Stromal cell of bone marrow (primary cell): ENCODE measurements at regions not wholly inside any gene's neighbourhood (a gene's known extent, or its start where the extent isn't known, plus 50 kb on each side); places are given as distances from the start of the nearest gene placed in this dataset.
"Not testable (repeated sequence)": the region's sequence is repeated elsewhere in the genome, so short reads cannot be mapped to it uniquely, and the experiment has no call there.

Source experiments
- DNase-seq: peaks from one replicate; pipeline ENCODE4 v3.0.0-alpha.2; 2012; ENCODE audit warnings: low read depth

GRCh38 chr1:199529324-199529723, 498.2 kb upstream of the NR5A2 start:
- no peak for DNase-seq

GRCh38 chr1:199533361-199533760, 494.1 kb upstream of the NR5A2 start:
- not testable (repeated sequence) for DNase-seq

DNA sequence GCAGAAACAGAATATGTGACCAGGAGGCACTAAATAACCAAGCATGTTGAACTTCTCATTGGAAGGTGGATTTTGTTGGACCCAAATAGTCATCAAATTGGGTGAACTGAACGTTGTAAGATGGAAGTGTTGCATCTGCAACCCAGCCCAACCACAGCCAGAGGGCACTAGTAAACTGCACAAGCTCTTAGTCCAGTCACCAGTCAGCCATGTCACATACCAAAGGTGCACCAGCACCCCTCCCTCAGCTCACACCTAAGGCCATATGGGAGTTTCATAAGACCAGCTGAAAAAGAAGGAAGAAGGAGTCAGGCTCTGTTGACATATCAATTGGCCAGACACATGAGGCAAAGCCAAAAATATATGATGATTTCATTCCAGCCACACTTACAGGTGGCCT, 481.7 kb upstream of the NR5A2 start:
- no peak for DNase-seq

GRCh38 chr1:199546323-199546722, 481.2 kb upstream of the NR5A2 start:
- no peak for DNase-seq

DNA sequence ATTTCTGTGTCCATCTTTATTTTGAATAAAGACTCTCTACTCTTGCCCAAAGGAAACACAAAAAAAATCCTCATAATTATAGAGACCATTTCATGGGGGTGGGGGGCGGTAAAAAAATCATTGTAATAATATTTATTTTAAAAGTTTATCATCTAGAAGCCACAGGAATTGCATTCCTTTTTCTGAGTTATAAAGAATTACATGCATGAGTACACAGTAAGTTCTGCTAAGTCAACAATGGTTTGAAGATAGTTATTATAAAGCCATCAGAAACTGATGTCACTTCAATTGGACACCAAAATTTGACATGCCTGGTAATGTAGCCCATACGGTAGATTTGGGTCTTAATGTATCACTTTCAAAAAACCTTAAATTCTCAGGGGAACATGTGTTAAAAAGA, 478.1 kb upstream of the NR5A2 start:
- no peak for DNase-seq

DNA sequence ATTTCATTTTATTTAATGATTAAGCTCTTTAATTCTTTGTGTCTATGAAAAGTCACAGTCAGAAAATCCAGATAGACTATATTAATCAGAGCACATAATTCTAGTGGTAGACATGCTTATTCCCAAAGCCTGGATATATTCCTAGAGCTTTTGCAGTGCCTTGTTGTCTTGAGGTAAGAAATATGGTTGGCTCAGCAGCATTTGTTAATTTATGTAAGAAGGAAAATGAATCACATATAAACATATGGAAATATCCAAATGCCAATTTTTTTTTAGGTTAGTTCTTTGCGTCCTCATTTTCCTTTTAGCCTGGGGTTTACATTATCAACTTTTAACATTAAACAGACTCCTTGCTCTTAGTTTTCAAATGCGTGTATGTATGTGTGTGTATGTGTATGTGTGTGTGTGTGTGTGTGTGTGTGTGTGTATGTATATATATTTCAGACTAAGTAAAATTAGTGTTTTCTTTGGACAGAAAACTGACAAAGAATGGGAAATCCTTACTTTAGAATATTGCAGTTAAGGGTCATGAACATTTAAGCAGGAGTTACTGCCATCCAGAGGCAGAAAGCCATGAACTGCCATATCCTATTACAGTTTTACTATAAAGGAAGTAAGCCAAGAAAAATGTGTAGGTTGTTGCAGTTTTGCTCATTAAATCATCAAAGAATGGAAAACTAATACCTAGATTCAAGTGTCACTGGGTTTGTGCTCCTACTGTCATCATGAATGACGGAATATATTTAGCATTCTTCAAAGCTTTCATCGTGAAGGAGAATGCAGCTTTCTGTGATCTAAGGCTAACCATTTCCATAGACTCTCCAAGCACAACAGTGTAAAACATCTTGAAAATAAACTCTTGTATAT, 477.1 kb upstream of the NR5A2 start:
- no peak for DNase-seq

DNA sequence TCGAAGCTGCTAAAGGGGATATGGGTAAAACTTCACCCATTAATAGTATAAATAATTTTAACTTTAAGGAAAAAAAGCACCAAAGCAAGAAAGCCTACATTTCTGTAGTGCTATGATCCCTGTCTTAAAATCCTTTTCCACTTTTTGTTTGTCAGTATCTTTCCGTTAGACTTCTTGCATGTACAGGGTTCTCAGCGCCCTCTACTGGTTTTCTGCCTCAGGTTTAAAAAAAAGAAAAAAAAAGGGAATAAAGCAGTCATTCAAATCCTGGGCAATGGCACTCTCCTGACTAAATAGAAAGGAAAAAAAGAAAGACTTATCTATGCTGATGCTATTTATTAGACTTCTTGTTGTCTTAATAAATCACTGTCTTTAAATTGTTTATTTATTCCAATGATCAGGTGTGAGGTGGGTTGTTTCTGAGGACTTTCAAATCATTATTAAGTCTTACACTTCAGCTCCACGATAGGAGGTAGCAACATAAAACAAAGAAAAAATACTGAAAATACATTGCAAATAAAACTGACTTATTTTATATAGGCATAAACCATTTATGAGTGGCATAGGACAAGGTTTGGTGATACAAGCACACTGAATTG, 475.4 kb upstream of the NR5A2 start:
- peak; percentile 33 for DNase-seq

GRCh38 chr1:199553104-199553503, 474.4 kb upstream of the NR5A2 start:
- DNase-seq = no peak

DNA sequence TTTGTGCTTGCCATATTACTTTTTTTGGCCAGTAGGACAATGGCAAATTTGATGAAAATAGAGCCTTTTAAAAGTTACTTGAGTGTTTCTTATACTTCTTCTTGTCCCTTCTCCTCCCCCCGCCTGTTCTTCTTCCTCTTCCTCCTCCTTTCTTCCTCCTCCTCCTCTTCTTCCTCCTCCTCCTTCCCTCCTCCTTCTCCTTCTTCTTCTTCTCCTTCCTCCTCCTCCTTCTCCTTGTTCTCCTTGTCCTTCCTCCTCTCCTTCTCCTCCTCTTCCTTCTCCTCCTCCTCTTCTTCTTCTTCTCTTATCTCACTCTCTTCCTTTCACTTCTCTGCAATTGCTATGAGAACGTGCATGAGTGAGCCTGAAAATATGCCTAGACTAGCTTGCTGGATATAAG, 466.2 kb upstream of the NR5A2 start:
- DNase-seq = no peak

GRCh38 chr1:199573047-199573446, 454.5 kb upstream of the NR5A2 start:
- no peak for DNase-seq

GRCh38 chr1:199574950-199575349, 452.6 kb upstream of the NR5A2 start:
- DNase-seq = no peak

DNA sequence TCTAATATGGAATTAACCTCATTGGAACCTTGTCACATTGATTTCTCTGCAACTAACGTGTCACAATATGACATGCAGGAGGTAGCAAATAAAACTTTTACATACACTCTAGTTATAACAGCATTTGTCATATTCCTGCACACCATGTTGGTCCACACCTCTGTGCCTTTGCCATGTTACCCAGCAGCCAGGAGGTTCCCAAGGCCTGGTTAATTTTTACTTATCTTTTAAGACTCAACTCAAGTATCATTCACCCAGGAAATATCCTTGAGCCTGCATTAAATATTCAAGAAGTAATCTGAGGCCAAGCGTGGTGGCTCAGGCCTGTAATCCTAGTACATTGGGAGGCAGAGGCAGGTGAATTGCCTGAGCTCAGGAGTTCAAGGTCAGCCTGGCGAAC, 447.2 kb upstream of the NR5A2 start:
- no peak for DNase-seq

DNA sequence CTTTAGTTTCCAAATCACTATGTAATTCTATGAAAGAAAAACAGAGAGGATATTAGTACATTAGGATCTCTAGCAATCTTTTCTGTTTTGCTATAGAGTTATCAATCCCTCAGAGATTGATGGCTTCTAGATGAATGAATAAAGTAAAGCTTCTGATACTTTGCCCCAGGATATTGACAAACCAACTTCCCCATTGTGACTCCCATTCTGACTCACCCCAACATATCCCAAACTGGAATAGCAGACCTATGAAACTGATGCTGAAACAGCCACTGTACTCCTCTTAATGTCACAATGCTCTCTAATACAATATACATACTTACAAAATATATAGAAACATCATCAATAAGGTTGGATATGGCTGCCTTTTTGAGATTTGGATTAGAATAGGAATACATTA, 442.1 kb upstream of the NR5A2 start:
- no peak for DNase-seq

GRCh38 chr1:199590708-199591107, 436.8 kb upstream of the NR5A2 start:
- no peak for DNase-seq

- no peak for DNase-seq
Measured at GRCh38 chr1:199591468-199591867, 436.0 kb upstream of the NR5A2 start.

DNA sequence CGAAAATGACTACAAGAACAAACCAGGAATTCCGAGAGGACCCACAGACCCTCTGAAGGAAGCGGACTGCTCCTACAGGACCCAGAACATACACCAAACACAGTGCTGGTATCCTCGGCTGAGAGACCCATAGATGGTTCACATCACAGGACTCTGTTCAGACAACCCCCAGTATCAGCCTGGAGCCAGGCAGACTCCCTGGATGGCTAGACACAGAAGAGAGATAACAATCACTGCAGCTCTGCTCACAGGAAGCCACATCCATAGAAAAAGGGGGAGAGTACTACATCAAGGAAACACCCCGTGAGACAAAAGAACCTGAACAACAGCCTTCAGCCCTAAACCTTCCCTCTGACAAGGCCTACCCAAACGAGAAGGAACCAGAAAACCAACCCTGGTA, 434.0 kb upstream of the NR5A2 start:
- no peak for DNase-seq

GRCh38 chr1:199596448-199596847, 431.1 kb upstream of the NR5A2 start:
- DNase-seq = not testable (repeated sequence)

DNA sequence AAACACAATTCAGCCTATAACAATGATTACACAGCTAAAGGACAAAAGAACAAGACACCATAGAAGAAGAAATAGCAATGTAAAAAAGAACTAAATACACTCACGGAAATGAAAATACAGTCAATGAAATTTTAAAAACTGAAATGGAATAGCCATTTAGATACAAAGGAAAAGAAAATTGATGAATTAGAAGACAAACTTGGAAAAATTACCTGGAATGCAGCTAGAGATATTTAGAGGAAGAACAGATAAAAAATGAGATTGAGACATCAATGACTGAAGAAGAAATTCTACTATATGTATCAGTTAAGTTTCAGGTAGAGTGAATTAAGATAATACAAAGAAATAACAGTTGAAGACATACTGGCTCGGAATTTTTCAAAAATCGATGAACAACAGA, 430.4 kb upstream of the NR5A2 start:
- DNase-seq = no peak

GRCh38 chr1:199608414-199608813, 419.1 kb upstream of the NR5A2 start:
- no peak for DNase-seq

DNA sequence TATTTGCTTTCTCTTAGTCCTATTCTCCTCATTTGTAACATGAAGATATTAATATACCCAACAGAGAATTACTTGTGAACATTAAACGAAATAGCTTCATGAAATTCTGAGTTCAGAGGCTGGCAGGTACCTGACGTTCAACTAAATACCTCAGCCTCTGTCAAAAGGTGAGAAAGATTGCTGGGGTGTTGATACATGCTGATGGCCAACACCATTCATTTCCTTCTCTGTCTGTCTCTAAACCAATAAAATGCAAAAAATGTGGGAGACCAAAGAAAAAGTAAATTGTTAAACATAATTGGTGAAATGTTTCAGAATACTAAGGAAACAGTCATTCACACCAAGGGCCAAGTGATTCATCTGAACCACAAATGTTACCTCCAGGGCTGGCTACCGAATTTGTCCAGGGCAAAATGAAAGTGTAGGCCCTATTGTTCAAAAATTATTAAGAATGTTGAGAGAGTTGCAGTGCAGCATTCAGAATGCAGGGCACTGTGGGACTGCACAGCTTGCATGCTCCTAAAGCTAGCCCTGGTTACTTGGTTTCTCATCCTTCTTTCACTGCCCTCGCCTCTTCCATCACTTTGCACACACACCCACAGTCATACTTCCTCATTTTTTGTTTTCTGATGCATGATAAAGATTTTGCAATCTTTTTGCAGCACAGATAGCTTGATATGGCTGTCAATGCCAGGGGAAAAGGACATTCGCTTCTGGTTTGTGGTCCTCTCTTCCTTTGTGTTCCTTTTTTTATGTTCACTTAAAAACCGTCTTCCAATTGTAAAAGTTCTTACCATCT, 414.3 kb upstream of the NR5A2 start:
- no peak for DNase-seq

DNA sequence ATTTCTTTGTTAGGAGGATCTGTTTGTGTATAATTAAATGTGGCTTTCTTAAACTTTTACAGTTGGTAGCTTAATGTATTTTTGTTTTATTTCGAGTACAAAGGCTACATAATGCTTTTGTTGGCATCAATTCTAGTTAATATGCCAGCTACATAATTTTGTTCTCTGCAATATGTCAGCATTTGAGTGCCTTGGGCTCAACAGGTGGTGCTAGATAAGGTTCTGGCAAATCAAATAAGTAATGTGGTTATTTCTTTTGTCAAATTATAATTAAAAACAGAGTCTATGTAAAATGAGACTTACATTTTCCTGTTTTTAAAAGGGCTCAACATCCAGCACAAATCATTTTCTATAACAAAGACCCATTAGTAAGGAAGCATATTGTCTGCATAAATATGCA, 410.6 kb upstream of the NR5A2 start:
- DNase-seq = no peak

GRCh38 chr1:199619223-199619622, 408.3 kb upstream of the NR5A2 start:
- DNase-seq = no peak

- DNase-seq = not testable (repeated sequence)
Measured at GRCh38 chr1:199626228-199626627, 401.3 kb upstream of the NR5A2 start.
